ENCODE measurements at regions not wholly inside any gene's neighbourhood (a gene's known extent, or its start where the extent isn't known, plus 50 kb on each side); places are given as distances from the start of the nearest gene placed in this dataset.

DNA sequence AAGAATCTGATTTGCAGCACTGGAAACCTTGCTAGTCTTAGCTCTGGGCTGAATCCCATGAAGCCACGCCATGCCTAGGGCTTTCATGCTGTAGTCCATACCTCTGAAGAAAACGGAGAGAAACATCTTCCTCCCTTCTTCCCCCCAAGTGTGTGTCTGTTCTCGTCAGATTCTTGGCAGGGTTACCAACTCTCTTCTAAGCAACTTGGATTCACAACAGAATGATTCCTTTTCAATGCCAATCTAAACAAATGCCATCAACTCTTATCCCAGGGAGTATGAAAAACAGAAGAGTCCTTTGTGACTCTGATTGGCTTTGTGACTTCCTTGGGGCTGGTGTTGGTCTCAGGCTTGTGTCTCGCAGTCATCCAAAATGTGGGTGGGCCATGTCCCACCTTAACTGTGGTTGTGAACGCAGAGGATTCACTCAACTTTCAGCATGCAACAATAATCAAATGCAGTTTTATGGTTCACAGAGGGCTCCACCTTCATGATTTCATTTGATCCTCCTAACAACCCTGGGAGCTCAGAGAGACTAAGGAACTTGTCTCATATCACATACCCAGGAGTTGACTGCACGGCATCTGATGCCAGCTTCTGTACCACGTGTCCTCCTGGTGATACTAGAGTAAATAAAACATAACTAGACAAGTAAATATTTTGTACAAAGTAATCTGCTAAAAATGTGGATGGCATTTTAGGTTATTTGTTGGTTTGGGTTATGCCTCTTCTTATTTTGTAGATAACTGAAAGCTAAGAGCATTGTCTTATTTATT lies 186.0 kb upstream of the TNP1 start:
- Histone ChIP-seq H2BK12ac (ENCODE audit: low read length) (no peak overlapping the region), H3K9ac (ENCODE audit: low read depth, low read length, poor library complexity) (no peak overlapping the region), H2BK120ac (ENCODE audit: low read depth, low read length) (no peak overlapping the region), H2BK5ac (ENCODE audit: low read length) (no peak overlapping the region), H3K4me2 (ENCODE audit: insufficient read depth, low read length, poor library complexity, severe bottlenecking) (no peak overlapping the region), H3K9me3 (replicated peaks in 1 of 2; ENCODE audit: control insufficient read depth in 2 of 2, insufficient read depth in 1 of 2, low read depth in 1 of 2, low read length in 2 of 2) (no peaks in the 10 kb centered on the region), H3K79me1 (ENCODE audit: low read depth, low read length) (no peaks in the 10 kb centered on the region), H2AK5ac (ENCODE audit: low read depth, low read length) (no peak overlapping the region), H3K27ac (replicated peaks; ENCODE audit: low read length) (no peak overlapping the region), H4K91ac (ENCODE audit: low read depth, low read length, poor library complexity) (no peak overlapping the region), H3K14ac (ENCODE audit: low read length) (no peak overlapping the region), H3K27me3 (ENCODE audit: control insufficient read depth in 3 of 3, insufficient read depth in 3 of 3, low read depth in 1 of 3, low read length in 3 of 3) (no peaks in the 10 kb centered on the region), H2BK15ac (ENCODE audit: low read length) (no peak overlapping the region), H3K23ac (ENCODE audit: low read depth, low read length, poor library complexity) (no peak overlapping the region), H2AFZ (ENCODE audit: low read length) (no peak overlapping the region), H4K8ac (ENCODE audit: low read depth, low read length) (no peak overlapping the region), H3K18ac (ENCODE audit: low read length) (no peak overlapping the region), H3K4me3 (ENCODE audit: low read length in 2 of 2) (no peak overlapping the region), H3K36me3 (replicated peaks in 1 of 2; ENCODE audit: control insufficient read depth in 2 of 2, insufficient read depth in 2 of 2, low read length in 2 of 2) (no peaks in the 10 kb centered on the region), H3K4ac (ENCODE audit: low read length) (no peak overlapping the region), H3K4me1 (ENCODE audit: control insufficient read depth in 2 of 2, insufficient read depth in 1 of 2, low read depth in 1 of 2, low read length in 2 of 2) (peaks cover 27 to 31% of the 10 kb centered on the region in 2 donors)
- no CpG with 5 or more reads among the region's 7 CpGs for WGBS, 2 donors (ENCODE audit: extremely low coverage in 2 of 2, insufficient read length in 2 of 2, insufficient replicate concordance in 1 of 2)
- no peak for DNase-seq (ENCODE audit: low spot score)

DNA sequence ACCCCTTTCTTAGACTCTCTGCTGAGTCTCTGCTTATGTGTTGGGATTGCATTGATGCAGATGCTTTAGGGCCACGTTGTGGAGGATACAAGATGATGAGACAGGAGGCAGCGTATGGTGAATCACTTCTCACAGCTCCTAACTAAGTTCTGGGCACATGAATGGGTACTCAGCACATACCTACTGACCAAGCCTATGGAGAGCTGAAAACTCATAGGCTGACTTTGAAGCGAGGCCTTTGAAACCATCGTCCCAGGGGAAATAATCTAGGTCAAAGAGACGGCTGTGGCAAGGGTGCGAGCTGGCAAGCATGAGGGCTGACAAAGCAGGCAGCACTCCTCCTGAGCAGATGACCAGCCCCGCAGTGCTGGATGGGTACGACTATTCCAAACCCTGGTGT lies 180.2 kb upstream of the TNP1 start:
- H3K14ac ChIP-seq (ENCODE audit: low read length) = no peak overlapping the region
- no peaks in the 10 kb centered on the region for H3K36me3 ChIP-seq (replicated peaks in 1 of 2; ENCODE audit: control insufficient read depth in 2 of 2, insufficient read depth in 2 of 2, low read length in 2 of 2)
- H3K27me3 ChIP-seq (ENCODE audit: control insufficient read depth in 3 of 3, insufficient read depth in 3 of 3, low read depth in 1 of 3, low read length in 3 of 3) = no peaks in the 10 kb centered on the region
- no peak overlapping the region for H3K23ac ChIP-seq (ENCODE audit: low read depth, low read length, poor library complexity)
- H3K4ac ChIP-seq (ENCODE audit: low read length) = no peak overlapping the region
- no peak overlapping the region for H4K91ac ChIP-seq (ENCODE audit: low read depth, low read length, poor library complexity)
- no peak overlapping the region for H2BK5ac ChIP-seq (ENCODE audit: low read length)
- H3K9me3 ChIP-seq (replicated peaks in 1 of 2; ENCODE audit: control insufficient read depth in 2 of 2, insufficient read depth in 1 of 2, low read depth in 1 of 2, low read length in 2 of 2) = no peaks in the 10 kb centered on the region
- H3K9ac ChIP-seq (ENCODE audit: low read depth, low read length, poor library complexity) = no peak overlapping the region
- H2BK12ac ChIP-seq (ENCODE audit: low read length) = no peak overlapping the region
- no peak overlapping the region for H2BK15ac ChIP-seq (ENCODE audit: low read length)
- no peak overlapping the region for H2BK120ac ChIP-seq (ENCODE audit: low read depth, low read length)
- H2AK5ac ChIP-seq (ENCODE audit: low read depth, low read length) = no peak overlapping the region
- no peak for DNase-seq (ENCODE audit: low spot score)
- H3K79me1 ChIP-seq (ENCODE audit: low read depth, low read length) = no peaks in the 10 kb centered on the region
- WGBS, 2 donors (ENCODE audit: extremely low coverage in 2 of 2, insufficient read length in 2 of 2, insufficient replicate concordance in 1 of 2) = no CpG with 5 or more reads among the region's 8 CpGs
- H3K4me1 ChIP-seq (ENCODE audit: control insufficient read depth in 2 of 2, insufficient read depth in 1 of 2, low read depth in 1 of 2, low read length in 2 of 2) = peaks cover 7 to 8% of the 10 kb centered on the region in 2 donors
- H3K4me2 ChIP-seq (ENCODE audit: insufficient read depth, low read length, poor library complexity, severe bottlenecking) = no peak overlapping the region
- no peak overlapping the region for H2AFZ ChIP-seq (ENCODE audit: low read length)
- no peak overlapping the region for H3K27ac ChIP-seq (replicated peaks; ENCODE audit: low read length)
- H4K8ac ChIP-seq (ENCODE audit: low read depth, low read length) = no peak overlapping the region
- no peak overlapping the region for H3K4me3 ChIP-seq (ENCODE audit: low read length in 2 of 2)
- H3K18ac ChIP-seq (ENCODE audit: low read length) = no peak overlapping the region

DNA sequence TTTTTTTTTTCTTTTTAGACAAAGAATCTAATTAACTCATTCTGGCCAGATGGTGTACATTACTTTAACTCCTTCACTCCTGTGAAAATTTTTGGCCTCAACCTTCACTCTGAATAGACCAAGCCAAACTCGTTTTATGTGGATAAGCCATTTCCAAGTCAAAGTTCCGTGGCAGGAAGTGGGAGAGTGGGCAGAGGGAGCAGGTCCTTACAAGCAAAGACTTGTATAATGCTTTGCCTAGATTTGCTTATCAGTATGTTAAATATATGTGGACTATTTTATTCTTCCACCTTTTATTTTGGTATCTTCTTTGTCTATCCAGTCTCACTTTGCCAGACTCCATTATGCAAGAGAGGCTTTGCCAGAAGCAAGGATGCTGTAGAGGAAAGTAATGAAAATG lies 178.1 kb upstream of the TNP1 start:
- Histone ChIP-seq H3K9ac (ENCODE audit: low read depth, low read length, poor library complexity) (no peak overlapping the region), H3K23ac (ENCODE audit: low read depth, low read length, poor library complexity) (no peak overlapping the region), H3K4me1 (ENCODE audit: control insufficient read depth in 2 of 2, insufficient read depth in 1 of 2, low read depth in 1 of 2, low read length in 2 of 2) (peaks cover 7 to 8% of the 10 kb centered on the region in 2 donors), H3K79me1 (ENCODE audit: low read depth, low read length) (no peaks in the 10 kb centered on the region), H3K9me3 (replicated peaks in 1 of 2; ENCODE audit: control insufficient read depth in 2 of 2, insufficient read depth in 1 of 2, low read depth in 1 of 2, low read length in 2 of 2) (no peaks in the 10 kb centered on the region), H3K36me3 (replicated peaks in 1 of 2; ENCODE audit: control insufficient read depth in 2 of 2, insufficient read depth in 2 of 2, low read length in 2 of 2) (no peaks in the 10 kb centered on the region), H2BK15ac (ENCODE audit: low read length) (no peak overlapping the region), H2BK5ac (ENCODE audit: low read length) (no peak overlapping the region), H3K4ac (ENCODE audit: low read length) (no peak overlapping the region), H2BK120ac (ENCODE audit: low read depth, low read length) (no peak overlapping the region), H2AFZ (ENCODE audit: low read length) (no peak overlapping the region), H3K4me3 (ENCODE audit: low read length in 2 of 2) (no peak overlapping the region), H3K14ac (ENCODE audit: low read length) (no peak overlapping the region), H3K27me3 (ENCODE audit: control insufficient read depth in 3 of 3, insufficient read depth in 3 of 3, low read depth in 1 of 3, low read length in 3 of 3) (no peaks in the 10 kb centered on the region), H4K8ac (ENCODE audit: low read depth, low read length) (no peak overlapping the region), H2AK5ac (ENCODE audit: low read depth, low read length) (no peak overlapping the region), H2BK12ac (ENCODE audit: low read length) (no peak overlapping the region), H4K91ac (ENCODE audit: low read depth, low read length, poor library complexity) (no peak overlapping the region), H3K18ac (ENCODE audit: low read length) (no peak overlapping the region), H3K4me2 (ENCODE audit: insufficient read depth, low read length, poor library complexity, severe bottlenecking) (no peak overlapping the region), H3K27ac (replicated peaks; ENCODE audit: low read length) (no peak overlapping the region)
- DNase-seq (ENCODE audit: low spot score) = no peak
- no CpG with 5 or more reads among the region's 2 CpGs for WGBS, 2 donors (ENCODE audit: extremely low coverage in 2 of 2, insufficient read length in 2 of 2, insufficient replicate concordance in 1 of 2)

DNA sequence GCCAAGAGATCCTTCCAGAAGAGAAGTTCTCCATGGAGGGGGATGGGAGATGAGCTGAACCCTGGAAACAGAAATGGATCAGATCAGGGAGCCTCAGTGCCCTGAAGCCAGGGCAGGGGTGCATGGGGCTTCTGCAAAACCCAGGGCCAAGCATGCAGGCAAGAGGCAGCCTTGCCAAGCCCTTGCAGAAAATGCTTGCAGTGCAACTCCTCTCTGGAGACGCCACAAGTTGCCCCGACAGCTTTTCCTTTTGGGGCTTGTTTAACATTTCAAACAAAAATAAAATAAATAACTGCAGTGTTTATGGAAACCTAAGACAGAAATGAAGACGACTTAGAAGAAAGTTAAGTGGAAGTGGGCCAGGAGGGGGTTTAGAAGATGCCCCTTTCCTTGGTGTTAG lies 177.5 kb upstream of the TNP1 start:
- no peak overlapping the region for H2BK5ac ChIP-seq (ENCODE audit: low read length)
- H2AFZ ChIP-seq (ENCODE audit: low read length) = no peak overlapping the region
- no CpG with 5 or more reads among the region's 3 CpGs for WGBS, 2 donors (ENCODE audit: extremely low coverage in 2 of 2, insufficient read length in 2 of 2, insufficient replicate concordance in 1 of 2)
- no peaks in the 10 kb centered on the region for H3K27me3 ChIP-seq (ENCODE audit: control insufficient read depth in 3 of 3, insufficient read depth in 3 of 3, low read depth in 1 of 3, low read length in 3 of 3)
- H3K9ac ChIP-seq (ENCODE audit: low read depth, low read length, poor library complexity) = no peak overlapping the region
- no peak for DNase-seq (ENCODE audit: low spot score)
- H3K9me3 ChIP-seq (replicated peaks in 1 of 2; ENCODE audit: control insufficient read depth in 2 of 2, insufficient read depth in 1 of 2, low read depth in 1 of 2, low read length in 2 of 2) = no peaks in the 10 kb centered on the region
- H2BK15ac ChIP-seq (ENCODE audit: low read length) = no peak overlapping the region
- no peak overlapping the region for H3K14ac ChIP-seq (ENCODE audit: low read length)
- H2BK12ac ChIP-seq (ENCODE audit: low read length) = no peak overlapping the region
- H3K18ac ChIP-seq (ENCODE audit: low read length) = peak overlapping the region; percentile 73
- H3K4me3 ChIP-seq (ENCODE audit: low read length in 2 of 2) = no peak overlapping the region
- H4K91ac ChIP-seq (ENCODE audit: low read depth, low read length, poor library complexity) = no peak overlapping the region
- no peak overlapping the region for H3K27ac ChIP-seq (replicated peaks; ENCODE audit: low read length)
- H3K4me1 ChIP-seq (ENCODE audit: control insufficient read depth in 2 of 2, insufficient read depth in 1 of 2, low read depth in 1 of 2, low read length in 2 of 2) = peaks cover 7 to 8% of the 10 kb centered on the region in 2 donors
- no peak overlapping the region for H2AK5ac ChIP-seq (ENCODE audit: low read depth, low read length)
- no peak overlapping the region for H3K4ac ChIP-seq (ENCODE audit: low read length)
- no peak overlapping the region for H2BK120ac ChIP-seq (ENCODE audit: low read depth, low read length)
- H3K23ac ChIP-seq (ENCODE audit: low read depth, low read length, poor library complexity) = no peak overlapping the region
- no peak overlapping the region for H3K4me2 ChIP-seq (ENCODE audit: insufficient read depth, low read length, poor library complexity, severe bottlenecking)
- no peaks in the 10 kb centered on the region for H3K36me3 ChIP-seq (replicated peaks in 1 of 2; ENCODE audit: control insufficient read depth in 2 of 2, insufficient read depth in 2 of 2, low read length in 2 of 2)
- H4K8ac ChIP-seq (ENCODE audit: low read depth, low read length) = no peak overlapping the region
- H3K79me1 ChIP-seq (ENCODE audit: low read depth, low read length) = no peaks in the 10 kb centered on the region

Data from neuronal stem cell (in vitro differentiated cells).